ENCODE measurements at regions not wholly inside any gene's neighbourhood (a gene's known extent, or its start where the extent isn't known, plus 50 kb on each side); places are given as distances from the start of the nearest gene placed in this dataset.

DNA sequence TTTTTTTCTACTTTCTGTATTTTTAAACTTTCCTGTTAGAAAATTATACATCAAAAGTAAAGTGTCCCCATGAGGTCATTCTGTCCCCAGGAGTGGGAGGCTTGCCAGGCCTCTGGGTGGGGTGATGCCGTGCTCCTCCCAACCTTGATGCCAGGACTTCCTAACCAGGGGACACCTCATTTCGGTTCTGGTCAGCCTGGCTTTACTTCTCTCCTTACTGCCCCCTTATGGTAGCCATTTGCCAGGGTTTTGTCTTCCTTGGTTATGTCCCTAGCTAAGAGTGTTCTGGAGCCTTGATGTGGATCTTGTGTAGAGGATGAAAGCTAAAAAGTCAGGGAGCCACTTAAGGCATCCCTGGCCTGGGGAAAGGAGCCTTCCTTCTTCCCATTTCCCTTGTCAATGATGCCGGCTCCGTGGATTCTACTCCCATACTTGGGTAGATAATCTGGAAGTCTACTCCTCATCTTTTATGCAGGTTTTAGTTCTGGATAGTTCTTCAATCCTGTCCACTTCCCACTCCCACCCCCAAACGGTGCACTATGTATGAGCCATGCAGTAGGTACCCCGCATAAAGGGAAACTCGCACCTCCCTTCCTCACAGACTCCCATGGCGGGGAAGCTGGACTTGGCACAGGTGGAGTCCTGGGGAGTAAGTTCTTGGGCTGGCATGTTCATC lies 164.1 kb upstream of the SALL4 start:
- Histone ChIP-seq H3K36me3 (ENCODE audit: control insufficient read depth in 4 of 4, insufficient read depth in 3 of 4, low read depth in 1 of 4, low read length in 3 of 4) (no peaks in the 10 kb centered on the region), H3K4me3 (ENCODE audit: low read depth in 1 of 3, low read length in 3 of 3) (no peak overlapping the region), H3K27ac (ENCODE audit: low read depth in 1 of 2, low read length in 2 of 2) (no peak overlapping the region), H3K4me1 (ENCODE audit: control insufficient read depth in 4 of 4, insufficient read depth in 4 of 4, low read length in 3 of 4) (no peaks in the 10 kb centered on the region), H3K27me3 (ENCODE audit: control insufficient read depth in 4 of 4, insufficient read depth in 4 of 4, low read length in 3 of 4) (no peaks in the 10 kb centered on the region), H3K9me3 (ENCODE audit: control insufficient read depth in 4 of 4, low read length in 3 of 4) (no peaks in the 10 kb centered on the region), H3K9ac (ENCODE audit: low read depth in 1 of 2, low read length in 2 of 2) (no peak overlapping the region)
- peak; percentile 38 for DNase-seq (ENCODE audit: low spot score)
- 46% methylated on average over 8 of the region's 8 CpGs for WGBS
- TF ChIP-seq YY1 (IDR thresholded peaks at IDR 0.05) (no peak), EGR1 (IDR thresholded peaks at IDR 0.05; ENCODE audit: low read depth in 2 of 2) (no peak), FOXA1 (IDR thresholded peaks at IDR 0.05) (no peak), FOXA2 (IDR thresholded peaks at IDR 0.05) (no peak), ATF3 (IDR thresholded peaks at IDR 0.05) (no peak), RAD21 (IDR thresholded peaks at IDR 0.05) (peak; percentile 77 to 86)
- TF ChIP-seq, protein P1, sequence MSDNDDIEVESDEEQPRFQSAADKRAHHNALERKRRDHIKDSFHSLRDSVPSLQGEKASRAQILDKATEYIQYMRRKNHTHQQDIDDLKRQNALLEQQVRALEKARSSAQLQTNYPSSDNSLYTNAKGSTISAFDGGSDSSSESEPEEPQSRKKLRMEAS (IDR thresholded peaks at IDR 0.05): no peak
- TF ChIP-seq, protein P2, sequence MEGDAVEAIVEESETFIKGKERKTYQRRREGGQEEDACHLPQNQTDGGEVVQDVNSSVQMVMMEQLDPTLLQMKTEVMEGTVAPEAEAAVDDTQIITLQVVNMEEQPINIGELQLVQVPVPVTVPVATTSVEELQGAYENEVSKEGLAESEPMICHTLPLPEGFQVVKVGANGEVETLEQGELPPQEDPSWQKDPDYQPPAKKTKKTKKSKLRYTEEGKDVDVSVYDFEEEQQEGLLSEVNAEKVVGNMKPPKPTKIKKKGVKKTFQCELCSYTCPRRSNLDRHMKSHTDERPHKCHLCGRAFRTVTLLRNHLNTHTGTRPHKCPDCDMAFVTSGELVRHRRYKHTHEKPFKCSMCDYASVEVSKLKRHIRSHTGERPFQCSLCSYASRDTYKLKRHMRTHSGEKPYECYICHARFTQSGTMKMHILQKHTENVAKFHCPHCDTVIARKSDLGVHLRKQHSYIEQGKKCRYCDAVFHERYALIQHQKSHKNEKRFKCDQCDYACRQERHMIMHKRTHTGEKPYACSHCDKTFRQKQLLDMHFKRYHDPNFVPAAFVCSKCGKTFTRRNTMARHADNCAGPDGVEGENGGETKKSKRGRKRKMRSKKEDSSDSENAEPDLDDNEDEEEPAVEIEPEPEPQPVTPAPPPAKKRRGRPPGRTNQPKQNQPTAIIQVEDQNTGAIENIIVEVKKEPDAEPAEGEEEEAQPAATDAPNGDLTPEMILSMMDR (IDR thresholded peaks at IDR 0.05; ENCODE audit: low read depth, low read length, missing input control): peak; percentile 60

GRCh38 chr20:51961964-51962761 lies 159.8 kb upstream of the SALL4 start:
- Histone ChIP-seq H3K4me1 (ENCODE audit: control insufficient read depth in 4 of 4, insufficient read depth in 4 of 4, low read length in 3 of 4) (no peaks in the 10 kb centered on the region), H3K9ac (ENCODE audit: low read depth in 1 of 2, low read length in 2 of 2) (no peak overlapping the region), H3K4me3 (ENCODE audit: low read depth in 1 of 3, low read length in 3 of 3) (no peak overlapping the region), H3K27ac (ENCODE audit: low read depth in 1 of 2, low read length in 2 of 2) (no peak overlapping the region), H3K9me3 (ENCODE audit: control insufficient read depth in 4 of 4, low read length in 3 of 4) (no peaks in the 10 kb centered on the region), H3K36me3 (ENCODE audit: control insufficient read depth in 4 of 4, insufficient read depth in 3 of 4, low read depth in 1 of 4, low read length in 3 of 4) (no peaks in the 10 kb centered on the region), H3K27me3 (ENCODE audit: control insufficient read depth in 4 of 4, insufficient read depth in 4 of 4, low read length in 3 of 4) (no peaks in the 10 kb centered on the region)
- DNase-seq (ENCODE audit: low spot score): no peak
- WGBS: 61% methylated on average over 11 of the region's 11 CpGs
- TF ChIP-seq, protein P1 (IDR thresholded peaks at IDR 0.05): no peak

DNA sequence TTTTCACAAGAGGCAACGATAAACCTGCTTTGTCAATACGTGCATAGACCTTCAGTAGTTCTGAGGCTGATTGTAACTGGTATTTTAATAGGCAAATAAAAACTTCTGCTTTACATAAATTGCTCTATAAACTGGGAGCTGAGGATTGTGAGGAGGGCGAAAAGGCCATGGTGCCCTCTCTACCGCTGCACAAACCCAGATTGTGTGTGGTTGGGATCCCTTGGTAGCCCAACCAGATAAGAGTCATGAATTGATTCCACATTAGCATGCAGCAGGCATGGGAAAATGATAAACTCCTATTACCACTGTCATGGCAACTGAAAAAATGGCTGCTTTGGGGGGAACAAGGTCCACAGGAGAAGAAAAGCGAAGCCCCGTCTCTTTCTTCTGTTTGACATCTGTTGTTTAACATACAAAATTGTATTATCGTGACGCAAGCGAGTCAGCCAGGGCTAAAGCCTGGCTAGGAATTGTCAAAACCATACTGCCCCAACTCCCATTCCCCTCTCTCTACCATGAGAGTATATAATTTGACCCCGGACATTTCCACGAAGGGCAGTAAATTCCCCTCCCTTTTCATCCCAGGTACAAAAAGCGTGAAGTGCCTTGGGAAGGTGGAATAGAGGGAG lies 157.8 kb upstream of the SALL4 start:
- Histone ChIP-seq H3K27ac (ENCODE audit: low read depth in 1 of 2, low read length in 2 of 2) (no peak overlapping the region), H3K9me3 (ENCODE audit: control insufficient read depth in 4 of 4, low read length in 3 of 4) (no peaks in the 10 kb centered on the region), H3K9ac (ENCODE audit: low read depth in 1 of 2, low read length in 2 of 2) (no peak overlapping the region), H3K4me3 (ENCODE audit: low read depth in 1 of 3, low read length in 3 of 3) (no peak overlapping the region), H3K36me3 (ENCODE audit: control insufficient read depth in 4 of 4, insufficient read depth in 3 of 4, low read depth in 1 of 4, low read length in 3 of 4) (no peaks in the 10 kb centered on the region), H3K27me3 (ENCODE audit: control insufficient read depth in 4 of 4, insufficient read depth in 4 of 4, low read length in 3 of 4) (no peaks in the 10 kb centered on the region), H3K4me1 (ENCODE audit: control insufficient read depth in 4 of 4, insufficient read depth in 4 of 4, low read length in 3 of 4) (no peaks in the 10 kb centered on the region)
- 84% methylated on average over 12 of the region's 12 CpGs for WGBS
- TF ChIP-seq NR2F2 (IDR thresholded peaks at IDR 0.05): no peak
- no peak for TF ChIP-seq YY1 (IDR thresholded peaks at IDR 0.05)
- no peak for TF ChIP-seq HNF4A (conservative IDR thresholded peaks at IDR 0.05)
- no peak for TF ChIP-seq TAF1 (conservative IDR thresholded peaks at IDR 0.05)
- TF ChIP-seq, protein P3, sequence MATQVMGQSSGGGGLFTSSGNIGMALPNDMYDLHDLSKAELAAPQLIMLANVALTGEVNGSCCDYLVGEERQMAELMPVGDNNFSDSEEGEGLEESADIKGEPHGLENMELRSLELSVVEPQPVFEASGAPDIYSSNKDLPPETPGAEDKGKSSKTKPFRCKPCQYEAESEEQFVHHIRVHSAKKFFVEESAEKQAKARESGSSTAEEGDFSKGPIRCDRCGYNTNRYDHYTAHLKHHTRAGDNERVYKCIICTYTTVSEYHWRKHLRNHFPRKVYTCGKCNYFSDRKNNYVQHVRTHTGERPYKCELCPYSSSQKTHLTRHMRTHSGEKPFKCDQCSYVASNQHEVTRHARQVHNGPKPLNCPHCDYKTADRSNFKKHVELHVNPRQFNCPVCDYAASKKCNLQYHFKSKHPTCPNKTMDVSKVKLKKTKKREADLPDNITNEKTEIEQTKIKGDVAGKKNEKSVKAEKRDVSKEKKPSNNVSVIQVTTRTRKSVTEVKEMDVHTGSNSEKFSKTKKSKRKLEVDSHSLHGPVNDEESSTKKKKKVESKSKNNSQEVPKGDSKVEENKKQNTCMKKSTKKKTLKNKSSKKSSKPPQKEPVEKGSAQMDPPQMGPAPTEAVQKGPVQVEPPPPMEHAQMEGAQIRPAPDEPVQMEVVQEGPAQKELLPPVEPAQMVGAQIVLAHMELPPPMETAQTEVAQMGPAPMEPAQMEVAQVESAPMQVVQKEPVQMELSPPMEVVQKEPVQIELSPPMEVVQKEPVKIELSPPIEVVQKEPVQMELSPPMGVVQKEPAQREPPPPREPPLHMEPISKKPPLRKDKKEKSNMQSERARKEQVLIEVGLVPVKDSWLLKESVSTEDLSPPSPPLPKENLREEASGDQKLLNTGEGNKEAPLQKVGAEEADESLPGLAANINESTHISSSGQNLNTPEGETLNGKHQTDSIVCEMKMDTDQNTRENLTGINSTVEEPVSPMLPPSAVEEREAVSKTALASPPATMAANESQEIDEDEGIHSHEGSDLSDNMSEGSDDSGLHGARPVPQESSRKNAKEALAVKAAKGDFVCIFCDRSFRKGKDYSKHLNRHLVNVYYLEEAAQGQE (IDR thresholded peaks at IDR 0.05): no peak
- no peak for TF ChIP-seq RXRA (IDR thresholded peaks at IDR 0.05)
- TF ChIP-seq JUND (IDR thresholded peaks at IDR 0.05): no peak
- TF ChIP-seq, protein P2 (IDR thresholded peaks at IDR 0.05; ENCODE audit: low read depth, low read length, missing input control): no peak
- TF ChIP-seq EGR1 (IDR thresholded peaks at IDR 0.05; ENCODE audit: low read depth in 2 of 2): no peak
- TF ChIP-seq, protein P1 (IDR thresholded peaks at IDR 0.05): no peak
- no peak for TF ChIP-seq RAD21 (IDR thresholded peaks at IDR 0.05)
- no peak for DNase-seq (ENCODE audit: low spot score)

All from liver (tissue), 8 donors.